Neural progenitor cell (in vitro differentiated cells): ENCODE measurements at regions not wholly inside any gene's neighbourhood (a gene's known extent, or its start where the extent isn't known, plus 50 kb on each side); places are given as distances from the start of the nearest gene placed in this dataset.

ENCODE experiments used
- DNase-seq: peaks from one replicate; pipeline ENCODE4 v3.0.0-alpha.2; 2016; ENCODE audit warnings: low spot score
- H2AFZ ChIP-seq: fragments of 200-600 bp; sonication (generic); replicated peaks from 2 replicates; pipeline ENCODE4 v1.6.1; 2016; ENCODE audit warnings: antibody characterized with exemption
- H3F3A ChIP-seq: fragments of 200-600 bp; sonication (generic); 2 replicates; pipeline ENCODE4 v1.6.1; 2016; ENCODE audit warnings: antibody characterized with exemption, low read depth
- H3K27ac ChIP-seq: fragments of 200-600 bp; sonication (generic); 2 replicates; pipeline ENCODE4 v1.5.1; 2016; ENCODE audit warnings: mild to moderate bottlenecking
- H3K27me3 ChIP-seq: fragments of 200-600 bp; sonication (generic); 2 replicates; pipeline ENCODE4 v1.6.1; 2016; ENCODE audit warnings: mild to moderate bottlenecking, moderate library complexity
- H3K36me3 ChIP-seq: fragments of 200-600 bp; sonication (generic); 2 replicates; pipeline ENCODE4 v1.5.1; 2016
- H3K4me1 ChIP-seq: fragments of 200-600 bp; sonication (generic); 2 replicates; pipeline ENCODE4 v1.6.1; 2016; ENCODE audit warnings: mixed run types
- H3K4me2 ChIP-seq: fragments of 200-600 bp; sonication (generic); 2 replicates; pipeline ENCODE4 v1.6.1; 2016
- H3K4me3 ChIP-seq: fragments of 200-600 bp; sonication (generic); 2 replicates; pipeline ENCODE4 v1.5.1; 2016
- H3K79me2 ChIP-seq: fragments of 200-600 bp; sonication (generic); 2 replicates; pipeline ENCODE4 v1.6.1; 2016; ENCODE audit warnings: low read depth
- H3K9ac ChIP-seq: fragments of 200-600 bp; sonication (generic); 2 replicates; pipeline ENCODE4 v1.6.1; 2016
- H3K9me3 ChIP-seq: fragments of 200-600 bp; sonication (generic); 2 replicates; pipeline ENCODE4 v1.5.1; 2016; ENCODE audit warnings: low read depth
- H4K20me1 ChIP-seq: fragments of 200-600 bp; sonication (generic); 2 replicates; pipeline ENCODE4 v1.6.1; 2016; ENCODE audit warnings: low read depth
- H3K27ac Mint-ChIP-seq: 3 replicates; pipeline ENCODE4 v1.8.0; 2021; ENCODE audit warnings: mixed read lengths
- H3K27me3 Mint-ChIP-seq: 2 replicates; pipeline ENCODE4 v1.8.0; 2022; ENCODE audit warnings: low read depth, mild to moderate bottlenecking, inconsistent platforms, moderate library complexity, mixed read lengths; ENCODE audit not compliant: insufficient read depth
- H3K36me3 Mint-ChIP-seq: 3 replicates; pipeline ENCODE4 v1.8.0; 2021; ENCODE audit warnings: mixed read lengths
- H3K4me1 Mint-ChIP-seq: 3 replicates; pipeline ENCODE4 v1.8.0; 2021; ENCODE audit warnings: mixed read lengths
- H3K4me3 Mint-ChIP-seq: 3 replicates; pipeline ENCODE4 v1.8.0; 2021; ENCODE audit warnings: mild to moderate bottlenecking, moderate library complexity, mixed read lengths
- H3K9me3 Mint-ChIP-seq: 3 replicates; pipeline ENCODE4 v1.8.0; 2020; ENCODE audit warnings: mixed read lengths
- EZH2 ChIP-seq: fragments of 200-600 bp; sonication (generic); IDR thresholded peaks from 2 replicates; pipeline ENCODE4 v1.6.1; 2017; ENCODE audit warnings: antibody characterized with exemption, mild to moderate bottlenecking, moderate library complexity
- EZH2phosphoT487 ChIP-seq: fragments of 200-600 bp; sonication (generic); IDR thresholded peaks from 2 replicates; pipeline ENCODE4 v1.6.1; 2017; ENCODE audit warnings: antibody characterized with exemption
- TF ChIP-seq, protein P1 (sequence below): fragments of 200-600 bp; sonication (generic); IDR thresholded peaks from 2 replicates; pipeline ENCODE4 v1.5.1; 2017; ENCODE audit warnings: antibody characterized with exemption, mild to moderate bottlenecking

DNA sequence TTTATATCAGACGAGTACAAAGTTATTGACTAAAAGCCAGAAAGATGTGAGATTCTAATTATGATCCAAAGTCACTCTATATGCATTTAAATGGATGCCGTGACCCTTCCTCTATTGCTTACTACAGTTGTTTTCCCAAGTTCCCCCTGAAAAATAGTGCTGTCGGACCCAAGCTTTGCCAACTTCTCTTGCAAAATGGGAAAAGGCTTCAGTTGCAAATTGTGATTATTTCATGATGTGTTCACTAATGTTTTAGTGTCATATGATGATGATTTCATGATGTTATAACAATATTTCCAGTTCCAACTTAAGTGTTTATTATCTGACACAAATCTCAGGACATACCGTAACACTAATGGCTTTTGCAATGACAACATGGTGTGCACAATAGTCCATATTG, 534.6 kb upstream of the ATP2B1 start:
- Mint-ChIP-seq H3K27ac (no peak overlapping the region), H3K36me3 (no peaks in the 10 kb centered on the region), H3K4me3 (no peak overlapping the region), H3K9me3 (no peaks in the 10 kb centered on the region), H3K27me3 (peaks cover 4% of the 10 kb centered on the region), H3K4me1 (no peaks in the 10 kb centered on the region)
- DNase-seq = no peak
- Histone ChIP-seq H3F3A (no peaks in the 10 kb centered on the region), H3K36me3 (no peaks in the 10 kb centered on the region), H3K27me3 (no peaks in the 10 kb centered on the region), H3K79me2 (no peaks in the 10 kb centered on the region), H3K4me2 (no peak overlapping the region), H3K4me3 (no peak overlapping the region), H2AFZ (no peak overlapping the region), H3K9ac (no peak overlapping the region), H3K27ac (no peak overlapping the region), H3K9me3 (no peaks in the 10 kb centered on the region), H4K20me1 (no peaks in the 10 kb centered on the region), H3K4me1 (no peaks in the 10 kb centered on the region)
- no peak for TF ChIP-seq EZH2phosphoT487
- TF ChIP-seq, protein P1, sequence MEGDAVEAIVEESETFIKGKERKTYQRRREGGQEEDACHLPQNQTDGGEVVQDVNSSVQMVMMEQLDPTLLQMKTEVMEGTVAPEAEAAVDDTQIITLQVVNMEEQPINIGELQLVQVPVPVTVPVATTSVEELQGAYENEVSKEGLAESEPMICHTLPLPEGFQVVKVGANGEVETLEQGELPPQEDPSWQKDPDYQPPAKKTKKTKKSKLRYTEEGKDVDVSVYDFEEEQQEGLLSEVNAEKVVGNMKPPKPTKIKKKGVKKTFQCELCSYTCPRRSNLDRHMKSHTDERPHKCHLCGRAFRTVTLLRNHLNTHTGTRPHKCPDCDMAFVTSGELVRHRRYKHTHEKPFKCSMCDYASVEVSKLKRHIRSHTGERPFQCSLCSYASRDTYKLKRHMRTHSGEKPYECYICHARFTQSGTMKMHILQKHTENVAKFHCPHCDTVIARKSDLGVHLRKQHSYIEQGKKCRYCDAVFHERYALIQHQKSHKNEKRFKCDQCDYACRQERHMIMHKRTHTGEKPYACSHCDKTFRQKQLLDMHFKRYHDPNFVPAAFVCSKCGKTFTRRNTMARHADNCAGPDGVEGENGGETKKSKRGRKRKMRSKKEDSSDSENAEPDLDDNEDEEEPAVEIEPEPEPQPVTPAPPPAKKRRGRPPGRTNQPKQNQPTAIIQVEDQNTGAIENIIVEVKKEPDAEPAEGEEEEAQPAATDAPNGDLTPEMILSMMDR = no peak
- no peak for TF ChIP-seq EZH2

GRCh38 chr12:90239732-90240260, 531.2 kb upstream of the ATP2B1 start:
- no peak overlapping the region for H3K9ac ChIP-seq
- H3K4me3 Mint-ChIP-seq = no peak overlapping the region

GRCh38 chr12:90238663-90239271, 530.1 kb upstream of the ATP2B1 start:
- Mint-ChIP-seq H3K27ac (no peak overlapping the region), H3K27me3 (peaks cover 4% of the 10 kb centered on the region), H3K4me1 (no peaks in the 10 kb centered on the region), H3K36me3 (no peaks in the 10 kb centered on the region), H3K9me3 (peaks cover 2% of the 10 kb centered on the region), H3K4me3 (no peak overlapping the region)
- Histone ChIP-seq H3K4me1 (no peaks in the 10 kb centered on the region), H3K4me3 (no peak overlapping the region), H3K36me3 (no peaks in the 10 kb centered on the region), H3K27ac (no peak overlapping the region), H3K9me3 (no peaks in the 10 kb centered on the region), H2AFZ (no peak overlapping the region), H3K79me2 (no peaks in the 10 kb centered on the region), H3K9ac (no peak overlapping the region), H3K4me2 (no peak overlapping the region), H3F3A (no peaks in the 10 kb centered on the region), H4K20me1 (no peaks in the 10 kb centered on the region), H3K27me3 (no peaks in the 10 kb centered on the region)
- DNase-seq = no peak
- TF ChIP-seq EZH2 = no peak
- TF ChIP-seq EZH2phosphoT487 = no peak
- TF ChIP-seq, protein P1 = no peak

More at GRCh38 chr12:90239732-90240260, 531.2 kb upstream of the ATP2B1 start:
- DNase-seq = no peak
- Histone ChIP-seq H3K27me3 (no peaks in the 10 kb centered on the region), H3K4me3 (no peak overlapping the region), H3F3A (no peaks in the 10 kb centered on the region), H3K27ac (no peak overlapping the region), H3K9me3 (no peaks in the 10 kb centered on the region), H3K36me3 (no peaks in the 10 kb centered on the region), H3K4me1 (no peaks in the 10 kb centered on the region), H3K79me2 (no peaks in the 10 kb centered on the region), H4K20me1 (no peaks in the 10 kb centered on the region), H3K4me2 (no peak overlapping the region), H2AFZ (no peak overlapping the region)
- no peaks in the 10 kb centered on the region for H3K36me3 Mint-ChIP-seq
- no peak overlapping the region for H3K27ac Mint-ChIP-seq
- peaks cover 2% of the 10 kb centered on the region for H3K9me3 Mint-ChIP-seq
- no peaks in the 10 kb centered on the region for H3K4me1 Mint-ChIP-seq
- peaks cover 4% of the 10 kb centered on the region for H3K27me3 Mint-ChIP-seq
- TF ChIP-seq EZH2 (no peak), EZH2phosphoT487 (no peak)

DNA sequence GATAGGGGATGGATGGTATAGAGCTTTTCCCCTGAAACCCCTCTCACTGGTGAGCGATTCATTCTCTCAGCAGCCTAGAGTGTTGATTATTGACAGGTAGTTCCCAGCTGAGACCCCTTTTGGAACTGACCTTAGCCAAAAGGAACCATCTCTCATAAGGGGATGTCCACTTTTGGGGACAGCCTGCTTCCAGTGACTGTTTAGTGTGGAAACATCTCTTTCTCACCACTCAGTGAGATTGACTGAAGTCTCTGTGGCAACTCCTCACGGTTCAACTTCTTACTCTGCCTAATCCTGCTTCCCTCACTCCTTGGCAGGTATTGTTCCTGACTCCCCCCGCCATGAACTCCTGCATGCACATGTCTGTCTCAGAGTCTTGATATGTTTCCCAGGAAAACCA, 529.2 kb upstream of the ATP2B1 start:
- H3K9me3 Mint-ChIP-seq = peaks cover 2% of the 10 kb centered on the region
- H3K4me3 Mint-ChIP-seq = no peak overlapping the region
- Histone ChIP-seq H2AFZ (no peak overlapping the region), H3K27me3 (no peaks in the 10 kb centered on the region), H3K9me3 (no peaks in the 10 kb centered on the region), H4K20me1 (no peaks in the 10 kb centered on the region), H3K4me2 (no peak overlapping the region), H3K36me3 (no peaks in the 10 kb centered on the region), H3K4me3 (no peak overlapping the region), H3K9ac (no peak overlapping the region), H3K27ac (no peak overlapping the region), H3F3A (no peaks in the 10 kb centered on the region), H3K79me2 (no peaks in the 10 kb centered on the region), H3K4me1 (no peaks in the 10 kb centered on the region)
- H3K36me3 Mint-ChIP-seq = no peaks in the 10 kb centered on the region
- no peak for DNase-seq
- TF ChIP-seq, protein P1 = no peak
- TF ChIP-seq EZH2 = no peak
- TF ChIP-seq EZH2phosphoT487 = no peak
- H3K27ac Mint-ChIP-seq = no peak overlapping the region
- no peaks in the 10 kb centered on the region for H3K4me1 Mint-ChIP-seq
- H3K27me3 Mint-ChIP-seq = peaks cover 4% of the 10 kb centered on the region
